GM15510 (cell line): ENCODE measurements at regions not wholly inside any gene's neighbourhood (a gene's known extent, or its start where the extent isn't known, plus 50 kb on each side); places are given as distances from the start of the nearest gene placed in this dataset.

Experiments
- POLR2A ChIP-seq: IDR thresholded peaks from 3 replicates; pipeline ENCODE4 v1.6.1; 2011; ENCODE audit warnings: borderline replicate concordance; ENCODE audit not compliant: insufficient read length; ENCODE audit errors: extremely low read depth

DNA sequence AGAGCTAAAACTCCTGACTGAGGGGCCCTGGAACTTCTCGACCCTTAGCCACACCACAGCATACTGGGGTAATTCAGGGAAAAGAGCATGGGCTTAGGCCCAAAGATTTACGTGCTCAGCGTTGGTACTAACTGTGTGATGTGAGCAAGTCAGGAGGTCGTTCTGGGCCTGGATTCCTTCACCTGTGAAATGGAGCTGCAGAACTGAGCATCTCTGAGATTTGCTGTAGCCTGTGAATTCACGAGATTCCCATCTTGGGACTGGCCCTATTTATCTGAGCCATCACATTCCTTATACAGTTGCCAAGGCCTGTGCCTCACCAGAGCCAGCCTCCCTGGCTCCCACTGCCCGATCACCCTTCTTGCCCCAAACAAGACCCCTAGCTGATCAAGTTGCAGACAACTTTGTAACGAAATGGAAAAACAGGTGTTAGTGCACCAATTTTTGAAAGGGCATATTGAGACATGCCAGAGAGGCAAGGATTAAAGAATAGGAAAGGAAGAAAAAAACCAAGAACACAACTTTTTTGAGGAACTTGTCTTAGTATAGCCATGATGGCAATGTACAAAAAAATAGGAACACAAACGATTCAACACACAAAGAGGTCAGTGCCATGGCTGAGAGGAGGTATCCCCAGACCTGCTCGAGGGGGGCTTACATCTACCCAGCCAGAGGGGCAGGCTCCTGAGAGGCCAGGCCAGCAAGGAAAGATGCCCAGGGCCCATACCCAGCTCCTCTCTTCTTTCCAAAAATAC, 323.0 kb upstream of the JARID2 start:
- TF ChIP-seq POLR2A = no peak

DNA sequence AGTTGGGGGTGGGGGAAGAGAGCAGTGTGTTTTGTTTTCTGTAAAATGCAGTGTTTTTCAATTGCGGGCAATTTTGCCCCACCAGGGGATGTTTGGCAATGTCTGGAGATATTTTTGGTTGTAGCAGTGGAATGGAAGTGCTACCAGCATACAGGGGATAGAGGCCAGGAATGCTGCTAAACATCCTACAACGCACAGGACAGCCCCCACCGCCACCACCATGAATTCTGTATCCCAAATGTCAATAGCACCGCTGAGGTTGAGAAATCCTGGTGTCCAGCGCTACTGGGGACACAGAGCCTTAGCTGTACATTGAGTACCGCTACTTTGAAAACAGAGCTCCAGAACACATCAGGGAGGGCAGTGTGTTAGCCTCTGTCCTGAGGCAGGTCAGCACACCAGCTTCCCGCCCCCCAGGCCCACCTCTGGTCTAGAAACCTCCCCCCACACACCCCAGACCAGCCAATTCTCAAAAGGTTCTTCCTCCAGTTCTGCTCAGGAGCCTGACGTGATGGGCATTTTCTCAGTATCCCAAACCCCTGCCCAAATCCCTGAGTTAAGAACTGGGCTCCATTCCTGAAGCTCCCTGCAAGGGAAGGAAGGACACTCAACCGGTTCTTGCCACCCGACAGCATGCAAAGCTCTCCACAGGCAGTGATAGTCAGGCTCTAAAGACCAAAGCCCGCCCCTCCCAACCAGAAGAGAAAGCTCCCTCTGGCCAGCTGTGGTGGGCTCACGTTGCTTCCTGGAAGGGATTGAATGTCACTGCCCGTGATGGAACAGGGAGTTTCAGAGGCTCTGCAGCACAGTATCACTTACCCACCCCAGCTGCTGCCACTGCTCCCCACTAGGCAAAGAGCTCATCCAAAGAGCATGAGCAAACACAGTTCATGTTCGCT, 321.5 kb upstream of the JARID2 start:
- no peak for TF ChIP-seq POLR2A

DNA sequence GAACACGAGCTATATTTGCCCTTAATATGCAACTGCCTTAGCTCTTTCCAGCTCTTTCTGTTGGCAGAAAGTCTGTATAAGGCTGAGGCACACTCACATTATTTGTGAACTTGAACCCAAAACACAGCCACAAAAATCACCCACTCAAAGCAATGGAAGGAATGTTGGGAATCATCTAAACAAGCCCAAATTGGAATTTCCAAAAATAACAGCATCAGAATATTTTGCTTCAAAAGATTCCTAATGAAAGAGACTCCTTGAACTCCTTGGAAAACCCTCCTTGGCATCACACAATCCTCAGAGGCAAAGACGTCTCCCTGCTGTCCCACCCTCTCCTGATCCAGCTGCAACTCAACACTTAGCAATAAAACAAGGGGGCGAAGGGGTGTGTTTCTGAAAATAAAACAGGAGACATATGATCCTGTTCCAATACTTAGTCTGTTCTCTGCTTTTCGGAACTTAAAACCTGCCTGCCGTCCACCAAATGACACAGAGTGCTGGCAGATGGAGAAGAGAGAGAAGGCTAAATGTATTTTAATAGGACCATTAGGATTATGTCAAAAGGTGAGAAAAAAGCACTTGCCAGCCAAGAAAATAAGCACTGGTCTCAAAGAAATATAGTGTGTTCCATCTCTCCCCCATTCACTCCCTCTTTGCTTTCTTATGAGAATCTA, 320.7 kb upstream of the JARID2 start:
- TF ChIP-seq POLR2A = no peak

DNA sequence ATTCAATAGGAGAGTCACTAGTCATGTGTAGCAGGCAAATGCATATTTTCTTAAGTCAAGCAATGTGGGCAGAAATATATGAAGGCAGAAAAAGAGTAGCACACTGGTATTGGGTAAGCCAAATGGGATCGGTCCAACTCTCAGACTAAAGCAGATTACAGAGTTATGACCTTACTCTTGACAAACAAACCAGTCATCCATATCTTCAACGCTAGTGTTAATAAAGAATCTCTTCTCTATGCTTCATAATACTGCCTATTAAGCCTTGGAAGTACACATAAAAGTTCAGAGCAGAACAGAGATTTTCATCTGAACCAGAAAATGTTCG, 320.2 kb upstream of the JARID2 start:
- TF ChIP-seq POLR2A = no peak

DNA sequence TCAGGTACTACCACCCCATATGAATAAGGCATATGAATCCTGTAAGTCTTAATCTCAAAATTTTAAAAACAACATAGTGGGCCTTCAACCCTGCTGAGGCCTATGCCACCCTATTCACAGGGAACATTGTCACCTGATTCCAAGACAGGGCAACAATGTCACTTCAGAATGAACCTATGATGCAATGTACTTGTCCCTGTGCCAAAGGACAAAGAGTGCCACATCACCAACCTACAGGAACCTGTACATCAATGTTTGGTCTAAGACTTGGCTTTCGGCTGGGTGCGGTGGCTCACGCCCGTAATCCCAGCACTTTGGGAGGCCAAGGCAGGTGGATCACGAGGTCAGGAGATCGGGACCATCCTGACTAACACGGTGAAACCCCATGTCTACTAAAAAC, 318.5 kb upstream of the JARID2 start:
- no peak for TF ChIP-seq POLR2A

DNA sequence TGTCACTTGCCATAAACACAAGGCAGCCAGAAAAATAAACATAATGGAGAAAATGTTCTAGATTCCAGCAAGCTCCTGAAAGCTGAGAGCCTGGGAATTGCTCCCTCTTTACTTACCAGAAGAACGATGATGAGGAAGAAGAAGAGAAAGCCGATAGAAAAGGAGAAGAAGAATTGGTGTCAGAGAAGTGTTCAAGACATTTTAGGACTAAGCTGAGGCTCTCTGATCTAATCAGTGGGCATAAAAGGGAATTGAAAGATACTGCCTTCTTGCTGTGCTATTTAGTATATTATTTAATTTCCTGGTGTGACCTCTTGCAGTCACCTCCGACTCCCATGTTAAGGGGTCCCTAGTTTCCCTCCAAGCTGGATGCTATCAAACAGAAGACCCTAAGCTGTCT, 316.6 kb upstream of the JARID2 start:
- no peak for TF ChIP-seq POLR2A

DNA sequence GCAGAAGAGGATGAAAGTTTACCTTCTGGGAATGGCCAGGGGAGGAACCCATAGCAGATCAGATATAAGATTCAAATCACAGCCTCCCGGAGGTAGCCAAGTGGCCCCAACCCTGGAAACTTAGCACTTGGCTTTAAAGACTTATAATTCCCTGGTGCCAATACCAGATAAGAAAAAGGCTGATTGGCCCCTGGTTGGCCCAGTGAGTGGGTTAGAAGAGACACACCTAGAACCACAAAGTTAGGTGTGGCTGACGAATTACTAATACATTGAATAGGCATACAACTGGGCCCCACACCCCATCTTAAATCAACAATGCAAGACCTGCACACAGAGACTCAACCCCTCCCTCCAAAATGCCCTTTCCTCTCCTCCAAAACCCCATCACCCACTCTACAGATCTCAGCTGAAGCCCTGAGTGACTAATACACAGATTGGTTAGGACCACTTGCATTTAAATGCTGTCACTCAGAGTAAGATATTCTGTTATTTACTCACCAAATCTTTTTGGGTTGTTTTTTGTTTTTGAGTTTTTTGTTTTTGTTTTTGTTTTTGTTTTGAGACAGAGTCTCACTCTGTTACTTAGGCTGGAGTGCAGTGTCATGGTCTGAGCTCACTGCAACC, 315.4 kb upstream of the JARID2 start:
- TF ChIP-seq POLR2A = no peak

DNA sequence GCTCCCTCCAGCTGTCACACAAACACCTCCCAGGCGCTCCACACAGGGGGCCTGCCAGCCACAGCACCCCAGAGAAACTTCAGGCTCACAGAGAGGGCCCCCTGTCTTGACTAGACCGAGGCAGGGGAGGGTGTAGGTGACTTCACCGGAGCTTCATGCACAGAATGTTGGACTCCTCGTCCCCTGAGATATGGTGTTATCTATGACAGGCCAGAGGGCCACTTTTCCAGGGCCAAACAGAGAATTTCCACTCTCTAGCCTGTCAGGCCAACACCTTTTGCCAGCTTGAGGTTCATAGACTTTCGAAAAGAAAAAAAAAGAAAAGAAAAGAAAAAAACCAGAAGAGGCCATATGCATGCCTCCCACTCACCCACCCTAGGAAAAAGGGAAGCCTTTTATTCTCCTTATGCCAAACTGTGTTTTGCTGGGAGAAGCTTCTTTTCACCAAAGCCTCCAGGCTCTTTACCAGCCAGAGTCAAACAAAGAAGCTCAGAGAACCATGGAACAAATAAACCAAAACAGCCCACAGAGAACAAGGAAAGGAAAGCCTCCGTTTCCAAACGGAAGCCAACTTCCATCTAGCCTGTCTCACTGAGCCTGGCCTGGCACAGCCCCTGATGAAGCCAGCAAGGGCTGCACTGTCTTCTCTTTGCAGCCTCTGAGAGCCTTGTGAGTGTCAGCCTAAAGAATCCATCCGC, 313.2 kb upstream of the JARID2 start:
- TF ChIP-seq POLR2A = no peak

DNA sequence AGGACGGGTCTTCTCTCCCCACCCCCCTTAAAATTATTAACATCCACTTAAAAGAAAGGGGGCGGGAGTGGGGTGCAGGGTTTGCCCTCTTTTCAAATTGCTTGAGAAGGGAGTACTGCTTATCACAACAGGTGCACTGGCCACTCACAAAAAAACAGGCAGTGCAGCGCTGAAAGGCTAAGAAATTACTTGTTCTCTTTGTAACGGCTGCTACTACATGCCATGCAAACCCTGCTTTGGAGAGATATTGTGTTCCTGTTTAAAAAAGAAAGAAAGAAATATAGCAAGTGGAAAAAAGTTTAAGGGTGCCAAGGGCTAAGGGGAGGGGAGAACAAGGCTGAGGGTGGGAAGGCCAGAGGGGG, 312.7 kb upstream of the JARID2 start:
- TF ChIP-seq POLR2A = no peak

DNA sequence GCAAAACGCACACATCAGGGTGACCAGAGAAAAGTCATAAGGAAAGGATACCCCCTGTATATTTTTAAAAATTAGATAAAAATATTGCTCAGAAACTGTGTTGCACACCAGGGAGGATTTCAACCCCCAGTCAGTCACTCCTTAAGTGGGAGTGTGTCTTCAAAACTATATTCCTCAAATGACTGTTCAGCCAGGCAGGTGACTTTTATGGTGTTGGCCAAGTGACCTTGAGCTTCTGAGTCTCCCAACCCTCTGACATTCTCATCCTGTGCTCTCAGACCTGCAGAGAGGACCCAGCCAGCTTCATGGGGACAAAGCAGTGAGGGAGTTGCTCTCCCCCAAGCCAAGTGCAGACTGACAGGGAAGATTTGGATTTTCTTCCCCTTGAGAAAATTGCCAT, 311.9 kb upstream of the JARID2 start:
- no peak for TF ChIP-seq POLR2A

DNA sequence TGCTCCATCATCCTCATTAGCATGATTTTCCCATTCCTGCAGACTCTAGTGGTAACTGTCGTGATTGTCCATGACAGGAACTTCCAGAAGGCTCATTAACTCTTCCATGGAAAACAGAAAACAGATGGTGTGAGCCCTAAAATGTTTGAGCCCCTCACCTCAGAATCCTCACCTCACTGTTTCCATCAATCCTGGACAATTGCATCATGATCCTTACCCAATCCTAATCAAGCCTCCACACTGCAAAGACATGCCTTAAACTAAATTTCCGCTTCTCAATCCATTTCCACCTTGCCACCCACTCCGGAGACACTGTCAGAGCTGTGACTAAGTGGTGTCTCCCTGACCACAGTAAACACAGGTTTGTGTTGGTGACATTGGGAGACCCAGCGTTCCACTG, 311.0 kb upstream of the JARID2 start:
- no peak for TF ChIP-seq POLR2A

DNA sequence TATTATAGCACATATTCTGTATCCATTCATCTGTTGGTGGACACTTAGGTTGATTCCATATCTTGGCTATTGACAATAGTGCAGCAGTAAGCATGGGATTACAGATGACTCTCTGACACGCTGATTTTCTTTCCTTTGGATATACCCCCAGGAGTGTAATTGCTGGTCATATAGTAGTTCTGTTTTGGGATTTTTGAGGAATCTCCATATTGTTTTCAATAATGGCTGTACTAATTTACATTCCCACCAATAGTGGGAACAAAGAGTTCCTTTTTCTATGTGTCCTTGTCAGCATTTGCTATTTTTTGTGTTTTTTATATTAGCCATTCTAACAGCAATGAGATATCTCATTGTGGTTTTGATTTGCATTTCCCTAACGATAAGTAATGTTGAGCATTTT, 309.0 kb upstream of the JARID2 start:
- TF ChIP-seq POLR2A = no peak

DNA sequence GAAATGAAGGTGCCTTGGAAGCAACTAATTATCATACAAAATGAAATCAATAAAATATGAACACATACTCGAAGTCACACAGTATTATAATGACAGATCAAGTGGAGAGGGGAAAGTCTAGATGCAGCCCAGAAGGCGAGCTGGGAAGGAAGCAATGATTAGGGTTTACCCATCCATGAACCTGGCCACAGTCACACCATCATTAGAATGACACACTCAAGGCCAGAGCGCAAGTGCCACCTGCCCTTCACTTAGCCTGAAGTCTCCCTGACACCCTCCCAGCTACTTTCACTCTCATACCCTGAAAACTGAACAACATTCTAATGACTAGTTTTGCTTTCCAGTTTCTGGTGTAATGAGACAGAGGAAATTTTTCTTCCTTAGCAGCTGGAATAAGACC, 302.8 kb upstream of the JARID2 start:
- no peak for TF ChIP-seq POLR2A

DNA sequence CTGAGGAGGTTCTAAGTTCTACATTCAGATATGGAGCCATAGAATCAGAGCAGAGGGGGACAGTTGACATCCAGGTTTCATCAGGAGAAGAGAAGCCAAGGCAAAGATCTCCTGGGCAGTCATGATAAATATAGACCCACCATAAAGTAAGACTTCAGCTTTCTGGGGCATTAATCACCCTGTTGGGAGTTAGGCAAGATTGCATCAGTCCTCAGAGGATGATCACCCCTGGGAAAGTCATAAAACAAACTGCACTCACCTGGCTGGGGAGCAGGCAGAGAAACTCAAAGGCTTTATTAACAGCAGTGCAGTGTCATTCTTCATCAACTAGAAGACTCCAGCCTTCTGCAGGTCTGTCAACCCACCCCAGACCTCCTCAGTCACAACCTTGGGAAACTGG, 301.3 kb upstream of the JARID2 start:
- TF ChIP-seq POLR2A = no peak
